Activated gamma-delta T cell treated with Interleukin-2 at 50 U/mL for 16 hours (primary cell): ENCODE measurements at regions not wholly inside any gene's neighbourhood (a gene's known extent, or its start where the extent isn't known, plus 50 kb on each side); places are given as distances from the start of the nearest gene placed in this dataset.
"Not testable (repeated sequence)": the region's sequence is repeated elsewhere in the genome, so short reads cannot be mapped to it uniquely, and the experiment has no call there.

ENCODE experiments used
- DNase-seq: peaks from one replicate; pipeline ENCODE4 v3.0.0-alpha.2; 2020

- no peak for DNase-seq
These were observed 379.5 kb upstream of the GJE1 start for GRCh38 chr6:141753180-141753579.

- no peak for DNase-seq
These were observed 380.0 kb upstream of the GJE1 start for GRCh38 chr6:141752677-141753076.

- DNase-seq: not testable (repeated sequence)
These were observed 386.4 kb upstream of the GJE1 start for GRCh38 chr6:141746324-141746723.

- DNase-seq: no peak
These were observed 387.8 kb upstream of the GJE1 start for GRCh38 chr6:141744971-141745370.

- DNase-seq: no peak
These were observed 388.4 kb upstream of the GJE1 start for GRCh38 chr6:141744194-141744925.

GRCh38 chr6:141736104-141736503, 396.6 kb upstream of the GJE1 start:
- DNase-seq: no peak

GRCh38 chr6:141735126-141735525, 397.6 kb upstream of the GJE1 start:
- DNase-seq: no peak

GRCh38 chr6:141734071-141734840, 398.5 kb upstream of the GJE1 start:
- no peak for DNase-seq

- DNase-seq: no peak
These were observed 403.6 kb upstream of the GJE1 start for GRCh38 chr6:141729146-141729545.

GRCh38 chr6:141728330-141728729, 404.4 kb upstream of the GJE1 start:
- no peak for DNase-seq

GRCh38 chr6:141726248-141726647, 406.5 kb upstream of the GJE1 start:
- DNase-seq: no peak

- DNase-seq: no peak
These were observed 408.0 kb upstream of the GJE1 start for GRCh38 chr6:141724731-141725130.

- DNase-seq: no peak
These were observed 413.2 kb upstream of the GJE1 start for GRCh38 chr6:141719476-141719875.

GRCh38 chr6:141705431-141705830, 427.3 kb upstream of the GJE1 start:
- DNase-seq: no peak

- no peak for DNase-seq
These were observed 428.6 kb upstream of the GJE1 start for GRCh38 chr6:141704151-141704550.

- no peak for DNase-seq
These were observed 431.0 kb upstream of the GJE1 start for GRCh38 chr6:141701732-141702131.

- no peak for DNase-seq
These were observed 431.9 kb upstream of the GJE1 start for GRCh38 chr6:141700819-141701218.

GRCh38 chr6:141688916-141689315, 443.8 kb upstream of the GJE1 start:
- no peak for DNase-seq

- no peak for DNase-seq
These were observed 447.3 kb upstream of the GJE1 start for GRCh38 chr6:141685416-141685815.

GRCh38 chr6:141682391-141682790, 450.3 kb upstream of the GJE1 start:
- DNase-seq: no peak

- no peak for DNase-seq
These were observed 455.0 kb upstream of the GJE1 start for GRCh38 chr6:141677598-141678211.

- DNase-seq: no peak
These were observed 456.8 kb upstream of the GJE1 start for GRCh38 chr6:141675957-141676356.

GRCh38 chr6:141669141-141669540, 463.6 kb upstream of the GJE1 start:
- DNase-seq: no peak
